ENCODE measurements at regions not wholly inside any gene's neighbourhood (a gene's known extent, or its start where the extent isn't known, plus 50 kb on each side); places are given as distances from the start of the nearest gene placed in this dataset.

DNA sequence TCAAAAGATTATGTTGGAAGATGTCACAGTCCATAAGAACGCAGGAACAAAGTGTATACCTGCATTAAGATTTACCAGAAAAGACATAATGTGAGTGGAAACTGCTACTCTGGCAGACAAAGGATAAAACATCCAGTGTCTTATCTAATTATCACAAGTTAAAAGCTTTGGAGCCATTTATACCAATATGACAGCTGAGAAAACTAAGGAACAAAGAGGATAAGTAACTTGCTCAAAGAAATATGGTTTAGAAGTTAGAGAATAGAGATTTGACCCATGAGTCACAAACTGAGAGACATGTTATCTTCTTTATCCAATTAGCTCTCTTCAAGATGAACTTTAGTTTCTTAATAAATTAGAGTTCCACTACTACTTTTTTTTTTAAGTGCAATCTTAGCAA lies 1473.7 kb downstream of the OTOL1 start (continued):
- no peak for TF ChIP-seq ZNF785 (tag by site-specific recombination; IDR thresholded peaks at IDR 0.05)

DNA sequence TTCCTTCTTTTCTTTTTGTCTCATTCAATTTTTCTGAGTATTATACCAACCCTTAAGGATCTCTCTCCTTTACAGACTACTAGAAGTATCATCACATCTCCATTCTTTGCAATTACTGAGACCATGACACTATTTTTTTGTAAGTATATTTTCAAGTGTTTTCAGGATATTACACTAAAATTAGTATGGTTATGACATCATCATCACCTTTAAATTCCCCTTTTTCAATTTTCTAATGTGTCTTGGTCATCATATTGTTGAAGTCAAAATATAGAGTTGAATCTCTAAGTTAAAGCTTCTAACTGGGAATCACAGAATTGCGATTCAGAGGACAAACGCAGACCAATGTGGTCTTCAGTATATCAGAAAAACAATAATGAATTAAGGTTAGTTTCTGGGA lies 1475.1 kb downstream of the OTOL1 start:
- POLR2A ChIA-PET = no interaction called here
- TF ChIP-seq, protein P1, sequence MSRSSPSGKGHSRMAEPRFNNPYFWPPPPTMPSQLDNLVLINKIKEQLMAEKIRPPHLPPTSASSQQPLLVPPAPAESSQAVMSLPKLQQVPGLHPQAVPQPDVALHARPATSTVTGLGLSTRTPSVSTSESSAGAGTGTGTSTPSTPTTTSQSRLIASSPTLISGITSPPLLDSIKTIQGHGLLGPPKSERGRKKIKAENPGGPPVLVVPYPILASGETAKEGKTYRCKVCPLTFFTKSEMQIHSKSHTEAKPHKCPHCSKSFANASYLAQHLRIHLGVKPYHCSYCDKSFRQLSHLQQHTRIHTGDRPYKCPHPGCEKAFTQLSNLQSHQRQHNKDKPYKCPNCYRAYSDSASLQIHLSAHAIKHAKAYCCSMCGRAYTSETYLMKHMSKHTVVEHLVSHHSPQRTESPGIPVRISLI (tag by site-specific recombination; IDR thresholded peaks at IDR 0.05) = no peak
- TF ChIP-seq, protein P2, sequence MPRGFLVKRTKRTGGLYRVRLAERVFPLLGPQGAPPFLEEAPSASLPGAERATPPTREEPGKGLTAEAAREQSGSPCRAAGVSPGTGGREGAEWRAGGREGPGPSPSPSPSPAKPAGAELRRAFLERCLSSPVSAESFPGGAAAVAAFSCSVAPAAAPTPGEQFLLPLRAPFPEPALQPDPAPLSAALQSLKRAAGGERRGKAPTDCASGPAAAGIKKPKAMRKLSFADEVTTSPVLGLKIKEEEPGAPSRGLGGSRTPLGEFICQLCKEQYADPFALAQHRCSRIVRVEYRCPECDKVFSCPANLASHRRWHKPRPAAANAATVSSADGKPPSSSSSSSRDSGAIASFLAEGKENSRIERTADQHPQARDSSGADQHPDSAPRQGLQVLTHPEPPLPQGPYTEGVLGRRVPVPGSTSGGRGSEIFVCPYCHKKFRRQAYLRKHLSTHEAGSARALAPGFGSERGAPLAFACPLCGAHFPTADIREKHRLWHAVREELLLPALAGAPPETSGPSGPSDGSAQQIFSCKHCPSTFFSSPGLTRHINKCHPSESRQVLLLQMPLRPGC (tag by site-specific recombination; IDR thresholded peaks at IDR 0.05) = no peak
- TF ChIP-seq, protein P3, sequence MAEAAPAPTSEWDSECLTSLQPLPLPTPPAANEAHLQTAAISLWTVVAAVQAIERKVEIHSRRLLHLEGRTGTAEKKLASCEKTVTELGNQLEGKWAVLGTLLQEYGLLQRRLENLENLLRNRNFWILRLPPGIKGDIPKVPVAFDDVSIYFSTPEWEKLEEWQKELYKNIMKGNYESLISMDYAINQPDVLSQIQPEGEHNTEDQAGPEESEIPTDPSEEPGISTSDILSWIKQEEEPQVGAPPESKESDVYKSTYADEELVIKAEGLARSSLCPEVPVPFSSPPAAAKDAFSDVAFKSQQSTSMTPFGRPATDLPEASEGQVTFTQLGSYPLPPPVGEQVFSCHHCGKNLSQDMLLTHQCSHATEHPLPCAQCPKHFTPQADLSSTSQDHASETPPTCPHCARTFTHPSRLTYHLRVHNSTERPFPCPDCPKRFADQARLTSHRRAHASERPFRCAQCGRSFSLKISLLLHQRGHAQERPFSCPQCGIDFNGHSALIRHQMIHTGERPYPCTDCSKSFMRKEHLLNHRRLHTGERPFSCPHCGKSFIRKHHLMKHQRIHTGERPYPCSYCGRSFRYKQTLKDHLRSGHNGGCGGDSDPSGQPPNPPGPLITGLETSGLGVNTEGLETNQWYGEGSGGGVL (tag by site-specific recombination; IDR thresholded peaks at IDR 0.05) = no peak
- TF ChIP-seq, protein P4, sequence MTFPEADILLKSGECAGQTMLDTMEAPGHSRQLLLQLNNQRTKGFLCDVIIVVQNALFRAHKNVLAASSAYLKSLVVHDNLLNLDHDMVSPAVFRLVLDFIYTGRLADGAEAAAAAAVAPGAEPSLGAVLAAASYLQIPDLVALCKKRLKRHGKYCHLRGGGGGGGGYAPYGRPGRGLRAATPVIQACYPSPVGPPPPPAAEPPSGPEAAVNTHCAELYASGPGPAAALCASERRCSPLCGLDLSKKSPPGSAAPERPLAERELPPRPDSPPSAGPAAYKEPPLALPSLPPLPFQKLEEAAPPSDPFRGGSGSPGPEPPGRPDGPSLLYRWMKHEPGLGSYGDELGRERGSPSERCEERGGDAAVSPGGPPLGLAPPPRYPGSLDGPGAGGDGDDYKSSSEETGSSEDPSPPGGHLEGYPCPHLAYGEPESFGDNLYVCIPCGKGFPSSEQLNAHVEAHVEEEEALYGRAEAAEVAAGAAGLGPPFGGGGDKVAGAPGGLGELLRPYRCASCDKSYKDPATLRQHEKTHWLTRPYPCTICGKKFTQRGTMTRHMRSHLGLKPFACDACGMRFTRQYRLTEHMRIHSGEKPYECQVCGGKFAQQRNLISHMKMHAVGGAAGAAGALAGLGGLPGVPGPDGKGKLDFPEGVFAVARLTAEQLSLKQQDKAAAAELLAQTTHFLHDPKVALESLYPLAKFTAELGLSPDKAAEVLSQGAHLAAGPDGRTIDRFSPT (tag by site-specific recombination; IDR thresholded peaks at IDR 0.05) = no peak
- TF ChIP-seq MZF1 (tag by site-specific recombination; IDR thresholded peaks at IDR 0.05; ENCODE audit: borderline replicate concordance) (no peak), GLI4 (tag by site-specific recombination; IDR thresholded peaks at IDR 0.05) (no peak), ZNF146 (tag by site-specific recombination; IDR thresholded peaks at IDR 0.05) (no peak), ZFP41 (tag by site-specific recombination; IDR thresholded peaks at IDR 0.05; ENCODE audit: borderline replicate concordance) (no peak), ZNF266 (tag by site-specific recombination; IDR thresholded peaks at IDR 0.05; ENCODE audit: low read depth) (no peak), SCRT2 (tag by site-specific recombination; IDR thresholded peaks at IDR 0.05) (no peak), ZNF292 (tag by site-specific recombination; IDR thresholded peaks at IDR 0.05; ENCODE audit: borderline replicate concordance, low read depth) (no peak)
- TF ChIP-seq, protein P5, sequence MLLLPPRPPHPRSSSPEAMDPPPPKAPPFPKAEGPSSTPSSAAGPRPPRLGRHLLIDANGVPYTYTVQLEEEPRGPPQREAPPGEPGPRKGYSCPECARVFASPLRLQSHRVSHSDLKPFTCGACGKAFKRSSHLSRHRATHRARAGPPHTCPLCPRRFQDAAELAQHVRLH (tag by site-specific recombination; IDR thresholded peaks at IDR 0.05) = no peak
- CTCF ChIA-PET = interaction anchor here (0.7 kb wide), 1 partner anchor 580 kb away, joined by 3 read pairs; no protein-coding TSS in a partner anchor

DNA sequence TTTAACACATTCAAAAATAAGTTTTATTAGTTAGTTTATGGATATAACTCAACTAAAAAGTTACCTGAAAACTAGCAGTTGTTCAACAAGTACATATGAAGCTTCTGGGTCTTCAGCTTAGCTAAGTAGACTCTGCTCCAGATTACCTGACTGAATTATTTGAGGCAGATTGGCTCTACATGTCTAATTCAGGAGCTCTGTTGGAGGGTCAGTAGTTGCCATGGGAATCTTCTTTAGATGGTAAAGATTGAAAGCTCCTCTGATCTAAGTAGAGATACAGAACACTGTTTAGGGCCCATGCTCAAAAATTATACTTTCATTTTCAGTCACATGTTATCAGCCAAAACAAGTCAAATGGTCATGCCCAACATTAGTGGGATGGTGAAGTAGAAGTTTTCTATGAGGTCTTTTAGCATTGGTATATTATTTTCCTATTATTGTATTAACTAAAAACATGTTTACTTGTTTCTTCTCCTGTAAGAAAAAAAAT lies 1476.9 kb downstream of the OTOL1 start:
- POLR2A ChIA-PET = no interaction called here
- CTCF ChIA-PET = no interaction called here
- TF ChIP-seq MYNN (tag by site-specific recombination; IDR thresholded peaks at IDR 0.05; ENCODE audit: borderline replicate concordance) (no peak), ZNF2 (tag by site-specific recombination; IDR thresholded peaks at IDR 0.05) (no peak)
- TF ChIP-seq, protein P6, sequence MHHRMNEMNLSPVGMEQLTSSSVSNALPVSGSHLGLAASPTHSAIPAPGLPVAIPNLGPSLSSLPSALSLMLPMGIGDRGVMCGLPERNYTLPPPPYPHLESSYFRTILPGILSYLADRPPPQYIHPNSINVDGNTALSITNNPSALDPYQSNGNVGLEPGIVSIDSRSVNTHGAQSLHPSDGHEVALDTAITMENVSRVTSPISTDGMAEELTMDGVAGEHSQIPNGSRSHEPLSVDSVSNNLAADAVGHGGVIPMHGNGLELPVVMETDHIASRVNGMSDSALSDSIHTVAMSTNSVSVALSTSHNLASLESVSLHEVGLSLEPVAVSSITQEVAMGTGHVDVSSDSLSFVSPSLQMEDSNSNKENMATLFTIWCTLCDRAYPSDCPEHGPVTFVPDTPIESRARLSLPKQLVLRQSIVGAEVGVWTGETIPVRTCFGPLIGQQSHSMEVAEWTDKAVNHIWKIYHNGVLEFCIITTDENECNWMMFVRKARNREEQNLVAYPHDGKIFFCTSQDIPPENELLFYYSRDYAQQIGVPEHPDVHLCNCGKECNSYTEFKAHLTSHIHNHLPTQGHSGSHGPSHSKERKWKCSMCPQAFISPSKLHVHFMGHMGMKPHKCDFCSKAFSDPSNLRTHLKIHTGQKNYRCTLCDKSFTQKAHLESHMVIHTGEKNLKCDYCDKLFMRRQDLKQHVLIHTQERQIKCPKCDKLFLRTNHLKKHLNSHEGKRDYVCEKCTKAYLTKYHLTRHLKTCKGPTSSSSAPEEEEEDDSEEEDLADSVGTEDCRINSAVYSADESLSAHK (tag by site-specific recombination; IDR thresholded peaks at IDR 0.05) = no peak
- TF ChIP-seq, protein P7, sequence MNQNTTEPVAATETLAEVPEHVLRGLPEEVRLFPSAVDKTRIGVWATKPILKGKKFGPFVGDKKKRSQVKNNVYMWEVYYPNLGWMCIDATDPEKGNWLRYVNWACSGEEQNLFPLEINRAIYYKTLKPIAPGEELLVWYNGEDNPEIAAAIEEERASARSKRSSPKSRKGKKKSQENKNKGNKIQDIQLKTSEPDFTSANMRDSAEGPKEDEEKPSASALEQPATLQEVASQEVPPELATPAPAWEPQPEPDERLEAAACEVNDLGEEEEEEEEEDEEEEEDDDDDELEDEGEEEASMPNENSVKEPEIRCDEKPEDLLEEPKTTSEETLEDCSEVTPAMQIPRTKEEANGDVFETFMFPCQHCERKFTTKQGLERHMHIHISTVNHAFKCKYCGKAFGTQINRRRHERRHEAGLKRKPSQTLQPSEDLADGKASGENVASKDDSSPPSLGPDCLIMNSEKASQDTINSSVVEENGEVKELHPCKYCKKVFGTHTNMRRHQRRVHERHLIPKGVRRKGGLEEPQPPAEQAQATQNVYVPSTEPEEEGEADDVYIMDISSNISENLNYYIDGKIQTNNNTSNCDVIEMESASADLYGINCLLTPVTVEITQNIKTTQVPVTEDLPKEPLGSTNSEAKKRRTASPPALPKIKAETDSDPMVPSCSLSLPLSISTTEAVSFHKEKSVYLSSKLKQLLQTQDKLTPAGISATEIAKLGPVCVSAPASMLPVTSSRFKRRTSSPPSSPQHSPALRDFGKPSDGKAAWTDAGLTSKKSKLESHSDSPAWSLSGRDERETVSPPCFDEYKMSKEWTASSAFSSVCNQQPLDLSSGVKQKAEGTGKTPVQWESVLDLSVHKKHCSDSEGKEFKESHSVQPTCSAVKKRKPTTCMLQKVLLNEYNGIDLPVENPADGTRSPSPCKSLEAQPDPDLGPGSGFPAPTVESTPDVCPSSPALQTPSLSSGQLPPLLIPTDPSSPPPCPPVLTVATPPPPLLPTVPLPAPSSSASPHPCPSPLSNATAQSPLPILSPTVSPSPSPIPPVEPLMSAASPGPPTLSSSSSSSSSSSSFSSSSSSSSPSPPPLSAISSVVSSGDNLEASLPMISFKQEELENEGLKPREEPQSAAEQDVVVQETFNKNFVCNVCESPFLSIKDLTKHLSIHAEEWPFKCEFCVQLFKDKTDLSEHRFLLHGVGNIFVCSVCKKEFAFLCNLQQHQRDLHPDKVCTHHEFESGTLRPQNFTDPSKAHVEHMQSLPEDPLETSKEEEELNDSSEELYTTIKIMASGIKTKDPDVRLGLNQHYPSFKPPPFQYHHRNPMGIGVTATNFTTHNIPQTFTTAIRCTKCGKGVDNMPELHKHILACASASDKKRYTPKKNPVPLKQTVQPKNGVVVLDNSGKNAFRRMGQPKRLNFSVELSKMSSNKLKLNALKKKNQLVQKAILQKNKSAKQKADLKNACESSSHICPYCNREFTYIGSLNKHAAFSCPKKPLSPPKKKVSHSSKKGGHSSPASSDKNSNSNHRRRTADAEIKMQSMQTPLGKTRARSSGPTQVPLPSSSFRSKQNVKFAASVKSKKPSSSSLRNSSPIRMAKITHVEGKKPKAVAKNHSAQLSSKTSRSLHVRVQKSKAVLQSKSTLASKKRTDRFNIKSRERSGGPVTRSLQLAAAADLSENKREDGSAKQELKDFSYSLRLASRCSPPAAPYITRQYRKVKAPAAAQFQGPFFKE (tag by site-specific recombination; IDR thresholded peaks at IDR 0.05; ENCODE audit: borderline replicate concordance) = no peak

More for the DNA sequence above, 1475.1 kb downstream of the OTOL1 start:
- H3K4me1 ChIP-seq (ENCODE audit: control insufficient read depth, insufficient read depth, low read length) = no peaks in the 10 kb centered on the region
- no peaks in the 10 kb centered on the region for H3K9me3 ChIP-seq (ENCODE audit: control insufficient read depth, insufficient read depth, low read depth, low read length)
- H3K27ac ChIP-seq (ENCODE audit: extremely low read depth, low read depth, low read length) = no peak overlapping the region
- no peak overlapping the region for H3K4me3 ChIP-seq (ENCODE audit: low read depth, low read length)
- no peaks in the 10 kb centered on the region for H3K36me3 ChIP-seq (ENCODE audit: control insufficient read depth in 2 of 2, insufficient read depth in 1 of 2, low read length in 2 of 2)

More for the DNA sequence above, 1476.9 kb downstream of the OTOL1 start:
- no peak overlapping the region for H3K4me3 ChIP-seq (ENCODE audit: low read depth, low read length)
- H3K9me3 ChIP-seq (ENCODE audit: control insufficient read depth, insufficient read depth, low read depth, low read length) = no peaks in the 10 kb centered on the region
- no peaks in the 10 kb centered on the region for H3K36me3 ChIP-seq (ENCODE audit: control insufficient read depth in 2 of 2, insufficient read depth in 1 of 2, low read length in 2 of 2)
- H3K4me1 ChIP-seq (ENCODE audit: control insufficient read depth, insufficient read depth, low read length) = no peaks in the 10 kb centered on the region
- H3K27ac ChIP-seq (ENCODE audit: extremely low read depth, low read depth, low read length) = no peak overlapping the region
